ENCODE measurements at regions not wholly inside any gene's neighbourhood (a gene's known extent, or its start where the extent isn't known, plus 50 kb on each side); places are given as distances from the start of the nearest gene placed in this dataset.

- no peak for DNase-seq (ENCODE audit: low read depth)
These were observed 259.1 kb upstream of the SLIT2 start for GRCh38 chr4:19992471-19993093.

- DNase-seq (ENCODE audit: low read depth) = peak; percentile 81
These were observed 264.0 kb upstream of the SLIT2 start for GRCh38 chr4:19987746-19988145.

- peak; percentile 93 for DNase-seq (ENCODE audit: low read depth)
These were observed 268.6 kb upstream of the SLIT2 start for GRCh38 chr4:19983072-19983471.

DNA sequence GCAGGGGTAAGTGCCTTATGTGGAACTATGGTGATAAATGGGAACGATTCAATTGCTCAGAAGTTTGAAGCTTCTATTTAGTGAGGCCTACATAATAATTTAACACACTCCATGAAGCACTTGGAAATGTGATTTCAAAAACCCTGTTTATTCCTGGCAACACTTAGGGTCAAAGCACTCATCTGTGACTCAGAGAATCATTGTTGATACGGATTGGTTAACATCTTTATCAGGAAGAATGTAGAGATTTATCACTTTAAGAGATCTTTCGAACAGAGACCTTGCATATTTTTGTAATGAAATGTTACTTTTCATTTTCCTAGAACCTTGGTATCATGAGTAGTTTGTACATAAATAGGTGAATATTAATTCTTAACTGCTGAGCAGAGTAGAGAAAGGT is 269.1 kb upstream of the SLIT2 start:
- peak; percentile 86 for DNase-seq (ENCODE audit: low read depth)

DNA sequence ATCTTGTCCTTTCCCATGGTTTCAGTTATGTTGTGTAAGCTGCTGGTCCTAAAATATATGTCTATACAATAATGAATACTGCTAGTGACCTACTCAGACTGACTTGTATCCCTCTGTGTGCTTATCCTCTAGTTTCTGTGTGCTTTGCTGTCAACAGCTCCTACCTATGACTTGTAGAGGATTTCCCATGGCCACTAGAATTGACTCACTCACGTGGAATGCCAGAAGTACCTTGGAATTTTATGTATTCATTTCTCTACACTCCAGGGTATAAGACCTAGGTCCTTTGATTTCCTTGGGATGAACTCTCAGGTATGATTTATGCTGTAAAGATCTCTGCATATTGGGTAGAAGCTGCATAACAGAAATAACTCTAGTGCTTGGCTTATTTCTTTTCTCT is 279.9 kb upstream of the SLIT2 start:
- peak; percentile 65 for DNase-seq (ENCODE audit: low read depth)

DNA sequence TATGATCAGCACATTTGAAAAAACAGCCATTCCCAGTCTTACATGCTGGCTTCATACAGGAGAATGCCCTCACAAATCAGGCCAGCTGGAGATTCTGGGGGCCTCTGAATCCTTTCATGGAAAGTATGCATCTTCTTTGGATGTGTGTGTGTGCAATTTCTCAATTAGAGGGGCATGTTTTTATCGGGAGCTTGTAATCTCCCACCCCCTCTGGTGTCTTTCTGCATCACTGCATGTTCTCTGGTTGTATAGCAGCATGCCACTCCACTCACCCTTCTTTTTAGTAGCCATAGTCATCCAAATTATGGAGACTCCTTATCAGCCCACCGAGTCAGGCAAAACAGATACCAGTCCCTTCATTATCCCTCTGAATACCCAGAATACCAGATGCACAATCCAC is 282.2 kb upstream of the SLIT2 start:
- DNase-seq (ENCODE audit: low read depth) = peak; percentile 15

GRCh38 chr4:19961091-19961490 is 290.6 kb upstream of the SLIT2 start:
- peak; percentile 67 for DNase-seq (ENCODE audit: low read depth)

DNA sequence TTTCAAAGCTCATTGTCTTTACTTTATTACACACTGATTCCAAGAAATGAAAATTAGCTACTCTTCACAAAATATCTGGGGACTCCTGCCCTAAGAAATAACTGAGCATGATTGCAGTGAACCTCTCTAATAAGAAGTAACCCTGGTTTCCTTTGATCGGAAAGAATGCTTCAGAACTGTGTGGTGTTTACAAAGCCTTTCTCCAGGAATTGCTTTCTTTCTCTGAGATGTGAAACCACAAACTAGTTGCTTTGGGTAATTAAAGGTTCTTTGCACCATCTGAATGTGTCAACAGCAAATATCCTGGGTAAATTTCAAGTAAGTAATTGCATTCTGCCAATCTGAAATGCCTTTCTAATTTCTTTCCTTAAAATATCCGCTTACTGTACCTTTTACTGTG is 292.9 kb upstream of the SLIT2 start:
- no peak for DNase-seq (ENCODE audit: low read depth)

DNA sequence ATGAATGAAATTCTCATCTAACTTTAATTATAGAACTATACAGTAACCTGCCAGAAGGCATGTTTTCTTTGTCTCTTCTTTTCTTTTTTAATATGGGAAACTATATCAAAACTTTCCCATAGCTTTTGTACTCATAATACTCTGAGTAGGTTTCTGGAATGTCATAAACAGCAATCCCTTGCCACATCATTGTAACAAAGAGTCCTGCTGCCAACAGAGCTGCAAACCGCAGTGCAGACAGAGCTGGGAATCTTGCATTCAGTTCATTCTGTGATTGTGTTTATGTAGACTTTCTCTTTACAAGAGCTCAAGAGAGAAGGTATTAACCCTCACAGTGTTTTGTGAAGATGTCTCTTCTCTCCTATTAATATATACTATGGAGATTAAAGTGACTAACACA is 304.4 kb upstream of the SLIT2 start:
- DNase-seq (ENCODE audit: low read depth) = peak; percentile 60

- DNase-seq (ENCODE audit: low read depth) = peak; percentile 98
These were observed 305.7 kb upstream of the SLIT2 start for GRCh38 chr4:19945979-19946380.

DNA sequence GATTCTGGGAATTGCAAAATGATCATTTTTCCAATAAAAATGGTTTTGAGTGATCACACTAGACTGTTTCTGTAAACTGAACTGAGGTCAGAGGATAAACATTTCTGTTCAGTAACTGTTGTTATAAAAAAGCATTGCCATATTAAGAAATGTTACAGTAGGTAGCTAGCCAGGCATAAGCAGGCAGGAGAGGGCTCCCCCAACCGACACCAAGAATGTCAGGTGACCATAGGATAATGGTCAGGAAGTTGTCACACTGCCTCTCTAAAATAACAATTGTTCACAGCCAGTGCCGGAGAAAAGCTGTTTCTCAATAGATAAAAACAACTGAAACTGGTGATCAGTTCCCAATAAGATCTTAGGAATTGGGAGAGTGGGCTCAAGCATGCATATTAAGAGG is 306.2 kb upstream of the SLIT2 start:
- no peak for DNase-seq (ENCODE audit: low read depth)

DNA sequence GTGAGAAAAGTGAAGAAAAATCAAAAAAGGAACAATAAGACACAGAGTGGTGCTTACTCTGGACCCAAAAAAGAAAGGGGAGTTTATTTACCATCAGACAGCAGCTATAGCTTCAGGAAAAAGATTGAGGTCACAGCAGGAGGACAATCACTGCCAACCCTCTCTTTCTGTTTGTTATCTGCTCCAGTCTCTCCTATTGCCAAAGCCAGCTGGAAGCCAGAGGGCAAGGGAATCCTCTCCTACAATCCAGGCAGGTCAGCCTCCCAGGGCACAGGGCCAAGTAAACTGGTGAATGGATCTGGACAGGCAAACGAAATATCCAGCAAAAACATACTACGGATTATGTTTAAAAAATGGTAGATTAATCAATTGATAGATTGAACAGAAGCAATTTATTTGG is 306.9 kb upstream of the SLIT2 start:
- no peak for DNase-seq (ENCODE audit: low read depth)

DNA sequence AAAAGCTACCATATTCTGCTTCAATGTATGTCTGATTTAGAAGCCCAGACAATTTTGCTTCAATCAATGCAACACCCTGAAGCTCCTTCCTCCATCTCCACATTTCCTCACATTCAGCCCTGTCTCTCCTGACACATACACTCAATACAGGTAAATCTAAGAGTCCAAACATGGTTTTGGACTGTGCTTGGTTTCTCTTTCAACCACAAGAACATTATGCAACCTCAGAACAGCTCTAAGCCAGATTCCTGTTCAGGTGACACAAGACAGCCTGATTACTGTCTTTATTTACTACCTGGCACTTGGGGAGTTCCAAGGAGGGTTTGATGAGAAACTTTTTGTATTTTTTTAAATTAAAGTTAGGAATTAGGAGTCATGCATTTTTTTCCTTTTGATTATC is 307.5 kb upstream of the SLIT2 start:
- no peak for DNase-seq (ENCODE audit: low read depth)

DNA sequence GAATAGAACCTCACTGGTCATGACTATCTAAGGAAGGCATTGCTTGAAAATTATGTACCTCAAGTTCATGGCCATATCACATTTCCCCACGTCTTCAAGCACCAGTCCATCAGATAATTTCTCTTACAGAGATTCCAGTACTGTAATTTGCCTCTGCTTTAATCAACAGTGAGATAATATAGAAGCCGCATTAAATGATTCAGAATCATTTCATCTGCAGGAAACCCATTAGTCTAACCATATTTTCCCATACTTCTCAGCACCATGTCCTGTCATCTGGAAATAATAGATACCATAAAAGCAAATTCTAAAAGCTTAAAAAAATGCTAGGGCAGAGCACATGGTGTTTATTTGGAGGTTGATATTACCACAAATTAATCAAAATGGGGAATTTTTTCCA is 310.3 kb upstream of the SLIT2 start:
- no peak for DNase-seq (ENCODE audit: low read depth)

GRCh38 chr4:19940861-19941260 is 310.8 kb upstream of the SLIT2 start:
- no peak for DNase-seq (ENCODE audit: low read depth)

GRCh38 chr4:19936476-19936875 is 315.2 kb upstream of the SLIT2 start:
- DNase-seq (ENCODE audit: low read depth) = peak; percentile 45

GRCh38 chr4:19930742-19931141 is 321.0 kb upstream of the SLIT2 start:
- no peak for DNase-seq (ENCODE audit: low read depth)

DNA sequence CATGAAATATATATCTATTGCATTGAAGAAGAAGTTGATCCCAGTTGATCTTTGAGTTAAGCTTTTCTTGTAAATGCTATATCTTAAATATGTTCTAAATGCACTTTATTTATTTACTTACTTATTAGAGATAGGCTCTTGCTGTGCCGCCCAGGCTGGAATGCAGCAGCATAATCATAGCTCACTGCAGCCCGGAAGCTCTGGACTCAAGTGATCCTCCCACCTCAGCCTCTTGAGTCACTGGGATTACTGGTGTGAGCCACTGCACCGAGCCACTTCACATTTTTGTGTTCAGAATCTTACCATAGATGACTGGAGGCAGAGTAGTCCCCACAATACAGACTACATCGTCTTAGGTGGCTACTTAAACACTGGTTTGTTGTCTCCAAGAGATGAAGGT is 324.3 kb upstream of the SLIT2 start:
- DNase-seq (ENCODE audit: low read depth) = peak; percentile 26

DNA sequence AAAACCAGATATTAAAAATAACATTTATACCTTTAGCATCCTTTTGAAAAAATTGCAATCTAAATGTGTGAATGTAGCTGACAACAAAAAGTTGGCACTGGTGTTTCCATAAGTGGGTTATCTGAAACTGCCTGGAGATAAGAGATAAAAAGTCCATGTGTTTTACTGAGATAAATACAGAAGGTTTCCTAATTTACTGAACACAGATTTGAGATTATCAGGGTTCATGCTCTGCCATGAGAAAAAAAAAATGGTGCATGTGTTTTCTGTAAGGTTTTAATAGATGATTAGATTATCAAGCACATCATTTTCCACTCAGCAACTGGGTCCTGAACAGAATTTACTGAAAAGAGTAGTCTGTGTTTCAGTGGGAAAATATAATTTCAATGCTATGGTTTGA is 326.2 kb upstream of the SLIT2 start:
- DNase-seq (ENCODE audit: low read depth) = no peak

DNA sequence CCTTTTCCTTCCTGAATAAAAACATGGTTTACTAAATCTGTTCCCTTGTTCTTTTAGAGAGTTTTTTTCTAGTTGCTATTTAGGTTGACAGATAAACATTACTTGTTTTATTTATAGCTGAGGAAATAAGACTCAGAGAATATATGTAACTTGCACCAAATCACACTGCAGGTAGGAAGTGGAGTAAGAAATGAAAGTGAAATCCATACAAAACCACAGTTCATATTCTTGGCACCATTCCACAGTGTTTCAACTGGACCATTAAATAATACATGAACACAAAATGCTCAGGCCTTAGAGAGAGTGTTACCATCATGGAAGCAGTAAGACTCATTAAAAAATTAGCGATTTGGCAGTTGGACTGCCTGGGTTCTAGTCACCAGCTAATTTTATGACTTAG is 326.9 kb upstream of the SLIT2 start:
- peak; percentile 29 for DNase-seq (ENCODE audit: low read depth)

DNA sequence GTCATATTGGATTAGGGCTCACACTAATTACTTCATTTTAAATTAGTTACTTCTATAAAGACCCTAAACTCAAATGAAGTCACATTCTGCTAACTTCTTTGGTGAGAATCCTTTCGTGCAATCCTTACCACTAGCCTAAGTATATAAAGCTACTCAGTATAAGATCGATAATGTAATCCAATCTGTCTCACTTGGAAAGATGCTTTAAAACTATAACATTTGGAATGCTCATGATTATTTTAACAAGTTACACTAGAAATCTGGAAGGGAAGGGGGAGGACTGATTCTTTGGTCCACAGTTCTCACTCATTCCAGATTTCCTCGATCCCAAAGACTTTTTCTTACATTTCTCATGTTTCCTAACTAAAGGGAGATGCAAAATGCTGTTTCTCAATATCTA is 336.4 kb upstream of the SLIT2 start:
- DNase-seq (ENCODE audit: low read depth) = no peak

- DNase-seq (ENCODE audit: low read depth) = peak; percentile 4
These were observed 338.1 kb upstream of the SLIT2 start for GRCh38 chr4:19913650-19914049.

- DNase-seq (ENCODE audit: low read depth) = no peak
These were observed 340.7 kb upstream of the SLIT2 start for GRCh38 chr4:19910861-19911525.

DNA sequence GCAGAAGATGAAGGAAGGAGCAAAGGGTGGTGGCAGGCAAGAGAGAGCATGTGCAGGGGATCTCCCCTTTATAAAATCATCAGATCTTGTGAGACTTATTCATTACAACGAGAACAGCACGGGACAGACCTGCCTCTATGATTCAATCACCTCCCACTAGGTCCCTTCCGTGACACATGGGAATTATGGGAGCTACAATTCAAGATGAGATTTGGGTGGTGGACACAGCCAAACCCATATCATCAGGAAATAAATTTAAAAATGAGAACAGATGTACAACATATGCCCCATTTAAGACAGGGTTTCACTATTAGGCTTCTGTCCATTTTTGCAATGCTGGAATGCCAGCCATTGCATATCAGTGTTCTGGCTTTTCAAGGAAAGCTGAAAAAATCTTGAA is 346.7 kb upstream of the SLIT2 start:
- DNase-seq (ENCODE audit: low read depth) = no peak
